ENCODE measurements at regions not wholly inside any gene's neighbourhood (a gene's known extent, or its start where the extent isn't known, plus 50 kb on each side); places are given as distances from the start of the nearest gene placed in this dataset.

DNA sequence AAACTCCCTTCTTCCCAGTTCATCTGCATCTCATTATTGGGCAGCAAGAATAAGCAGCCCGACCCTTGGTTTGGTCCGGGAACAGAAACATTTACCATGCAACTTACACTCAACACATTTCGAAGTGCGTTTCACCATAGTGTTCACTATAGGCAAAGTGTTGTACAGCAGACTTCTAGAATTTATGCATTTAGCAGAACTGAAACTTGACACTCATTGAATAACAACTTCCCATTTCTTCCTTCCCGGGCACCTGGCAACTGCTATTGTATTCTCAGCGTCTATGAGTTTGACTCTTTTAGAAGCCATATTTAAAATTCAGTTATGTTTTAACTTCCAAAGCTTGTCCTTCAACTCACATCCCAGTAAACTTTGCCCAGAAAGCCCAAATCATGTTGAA, 840.6 kb downstream of the NLGN4X start:
- Histone ChIP-seq H3K4me3 (ENCODE audit: insufficient read depth, low read depth, low read length) (no peak overlapping the region), H4K20me1 (ENCODE audit: insufficient read depth, low read length) (no peaks in the 10 kb centered on the region), H4K91ac (ENCODE audit: insufficient read depth, low read depth, low read length) (no peak overlapping the region), H3K27ac (ENCODE audit: insufficient read depth, low read length) (no peak overlapping the region), H3K9me1 (ENCODE audit: insufficient read depth, low read length) (no peaks in the 10 kb centered on the region), H2BK5ac (ENCODE audit: low read depth, low read length, poor library complexity, severe bottlenecking) (no peak overlapping the region), H4K5ac (ENCODE audit: low read depth, low read length) (no peak overlapping the region), H3K36me3 (ENCODE audit: control insufficient read depth, insufficient read depth, low read length) (no peaks in the 10 kb centered on the region), H3K23ac (ENCODE audit: low read depth, low read length) (no peak overlapping the region), H3K27me3 (ENCODE audit: control insufficient read depth, insufficient read depth, low read length) (no peaks in the 10 kb centered on the region), H3K9ac (ENCODE audit: low read depth, low read length) (no peak overlapping the region), H3K4ac (ENCODE audit: low read depth, low read length) (no peak overlapping the region), H3K79me1 (ENCODE audit: low read depth in 1 of 2, low read length in 2 of 2) (no peaks in the 10 kb centered on the region), H3K4me1 (ENCODE audit: control insufficient read depth, insufficient read depth, low read length) (no peaks in the 10 kb centered on the region), H2BK120ac (ENCODE audit: low read depth, low read length) (no peak overlapping the region), H2AK9ac (replicated peaks; ENCODE audit: low read depth, low read length, poor library complexity) (no peak overlapping the region), H2AFZ (replicated peaks; ENCODE audit: low read length, poor library complexity) (no peak overlapping the region), H3K14ac (replicated peaks; ENCODE audit: low read depth, low read length) (no peak overlapping the region), H2AK5ac (ENCODE audit: low read depth, low read length) (no peak overlapping the region), H3K9me3 (ENCODE audit: control insufficient read depth, insufficient read depth, low read length) (peaks cover 13% of the 10 kb centered on the region; the same call in 1 of the 2 replicates), H3K56ac (ENCODE audit: extremely low read depth, insufficient read depth, low read length) (no peak overlapping the region), H3K4me2 (ENCODE audit: low read depth, low read length) (no peak overlapping the region), H2BK15ac (ENCODE audit: low read depth, low read length) (no peak overlapping the region), H3K18ac (ENCODE audit: low read depth, low read length) (no peak overlapping the region), H4K8ac (ENCODE audit: low read depth in 2 of 2, low read length in 2 of 2) (no peak overlapping the region), H2BK20ac (ENCODE audit: low read depth, low read length) (no peak overlapping the region)
- intact Hi-C loops (cut with micrococcal nuclease) (loop anchor here (5.0 kb wide), 1 partner anchor 49 kb away; no protein-coding TSS in a partner anchor), in situ Hi-C loops (cut with MboI; ENCODE audit: low sequenced_read_pairs) (no loop called here), dilution Hi-C loops (cut with HindIII; ENCODE audit: low sequenced_read_pairs, unreplicated experiment) (no loop called here)
- TF ChIP-seq RFX5 (IDR thresholded peaks at IDR 0.05; ENCODE audit: low read depth, low read length) (no peak), CHD1 (IDR thresholded peaks at IDR 0.05; ENCODE audit: low read depth, low read length) (no peak), MAFK (IDR thresholded peaks at IDR 0.05; ENCODE audit: low read depth, low read length) (no peak), MXI1 (IDR thresholded peaks at IDR 0.05; ENCODE audit: borderline replicate concordance, low read depth, low read length) (no peak), MAZ (IDR thresholded peaks at IDR 0.05; ENCODE audit: borderline replicate concordance, low read depth, low read length) (no peak)
- ATAC-seq (ENCODE audit: low read depth) (no peak), DNase-seq (no peak)
- 100% methylated on average over 2 of the region's 6 CpGs; no CpG with 5 or more reads in 1 of the 2 experiments for WGBS, 2 experiments (ENCODE audit: extremely low coverage in 2 of 2, insufficient read length in 1 of 2)
- CTCF ChIA-PET = no interaction called here
- BruUV-seq (replicated peaks) = no TSS peak
- POLR2A ChIA-PET (ENCODE audit: unreplicated experiment) = no interaction called here

All from IMR-90 (cell line).